ENCODE measurements at regions not wholly inside any gene's neighbourhood (a gene's known extent, or its start where the extent isn't known, plus 50 kb on each side); places are given as distances from the start of the nearest gene placed in this dataset.

DNA sequence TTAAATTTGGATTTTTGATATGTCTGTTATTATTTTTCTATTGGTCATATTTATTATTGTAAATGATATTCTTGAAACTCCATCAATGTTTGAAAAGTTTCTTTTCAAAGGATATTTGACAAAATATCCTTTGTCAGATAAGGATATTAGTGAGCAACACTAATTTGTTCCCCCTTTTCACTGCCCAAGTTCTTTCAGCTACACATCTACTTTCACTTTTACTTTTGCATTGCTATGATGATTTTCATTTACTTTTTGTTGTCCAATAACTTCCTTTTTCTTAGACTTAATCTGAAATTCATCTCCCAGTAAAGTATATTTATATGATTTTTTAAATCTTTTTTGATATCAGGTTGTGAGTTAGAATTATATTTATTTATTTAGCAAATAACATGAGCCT is 542.3 kb upstream of the ADGRL3 start:
- H3K27ac ChIP-seq (ENCODE audit: insufficient read depth, low read depth, low read length) = no peak overlapping the region
- dilution Hi-C loops (cut with MboI; ENCODE audit: extremely low pct_ligation_motif_present, low sequenced_read_pairs) = no loop called here
- no TSS peak for BruUV-seq (replicated peaks)

More for the DNA sequence above, 542.3 kb upstream of the ADGRL3 start:
- H3K9me1 ChIP-seq (replicated peaks; ENCODE audit: control insufficient read depth, extremely low read depth, insufficient read depth, low read length) = no peaks in the 10 kb centered on the region
- POLR2A ChIA-PET = no interaction called here
- no peak for TF ChIP-seq FOS (IDR thresholded peaks at IDR 0.05; ENCODE audit: borderline replicate concordance, insufficient read depth, low read length)
- TF ChIP-seq POLR2A (IDR thresholded peaks at IDR 0.05; ENCODE audit: low read depth, low read length) = no peak
- TF ChIP-seq EZH2 (IDR thresholded peaks at IDR 0.05; ENCODE audit: borderline replicate concordance, low read depth, low read length, severe bottlenecking) = no peak
- no peak for TF ChIP-seq JUN (IDR thresholded peaks at IDR 0.05; ENCODE audit: borderline replicate concordance, insufficient read depth, insufficient read length, low read depth)
- TF ChIP-seq MYC (IDR thresholded peaks at IDR 0.05; ENCODE audit: low read depth, low read length) = no peak
- no peak for TF ChIP-seq POLR2AphosphoS5 (IDR thresholded peaks at IDR 0.05; ENCODE audit: insufficient read depth, low read depth, low read length)
- TF ChIP-seq CTCF (IDR thresholded peaks at IDR 0.05; ENCODE audit: extremely low read depth in 1 of 2, insufficient read depth in 1 of 2, low read depth in 1 of 2, low read length in 2 of 2) = no peak
- TF ChIP-seq GATA2 (IDR thresholded peaks at IDR 0.05; ENCODE audit: insufficient read depth, insufficient read length, low read depth, low read length) = no peak
- TF ChIP-seq, protein P1, sequence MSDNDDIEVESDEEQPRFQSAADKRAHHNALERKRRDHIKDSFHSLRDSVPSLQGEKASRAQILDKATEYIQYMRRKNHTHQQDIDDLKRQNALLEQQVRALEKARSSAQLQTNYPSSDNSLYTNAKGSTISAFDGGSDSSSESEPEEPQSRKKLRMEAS (IDR thresholded peaks at IDR 0.05; ENCODE audit: insufficient read depth, insufficient read length) = no peak
- no peaks in the 10 kb centered on the region for H4K20me1 ChIP-seq (replicated peaks; ENCODE audit: control insufficient read depth, extremely low read depth, insufficient read depth, low read length)
- no peaks in the 10 kb centered on the region for H3K4me1 ChIP-seq (ENCODE audit: control insufficient read depth, extremely low read depth, insufficient read depth, low read length)
- no peaks in the 10 kb centered on the region for H3K79me2 ChIP-seq (ENCODE audit: control insufficient read depth, insufficient read depth, low read length)
- CTCF ChIA-PET = no interaction called here
- intact Hi-C loops (cut with micrococcal nuclease) = no loop called here
- no peak overlapping the region for H3K9ac ChIP-seq (replicated peaks; ENCODE audit: extremely low read depth, insufficient read depth, low read length)
- no peaks in the 10 kb centered on the region for H3K36me3 ChIP-seq (ENCODE audit: control insufficient read depth in 2 of 2, extremely low read depth in 1 of 2, insufficient read depth in 2 of 2, low read length in 2 of 2)
- no peak overlapping the region for H2AFZ ChIP-seq (ENCODE audit: low read depth, low read length)
- no peaks in the 10 kb centered on the region for H3K27me3 ChIP-seq (ENCODE audit: control insufficient read depth in 2 of 2, insufficient read depth in 2 of 2, low read length in 2 of 2)
- no peak overlapping the region for H3K4me2 ChIP-seq (ENCODE audit: insufficient read depth, low read length)
- H3K9me3 ChIP-seq (replicated peaks; ENCODE audit: control insufficient read depth, insufficient read depth, low read length) = no peaks in the 10 kb centered on the region
- FAIRE-seq = no peak
- DNase-seq (ENCODE audit: low read depth, low spot score) = no peak
- H3K4me3 ChIP-seq (replicated peaks in 1 of 3; ENCODE audit: insufficient read depth in 1 of 3, low read depth in 1 of 3, low read length in 3 of 3) = no peak overlapping the region
